HG03135 (cell line): ENCODE measurements at regions not wholly inside any gene's neighbourhood (a gene's known extent, or its start where the extent isn't known, plus 50 kb on each side); places are given as distances from the start of the nearest gene placed in this dataset.
"Not testable (repeated sequence)": the region's sequence is repeated elsewhere in the genome, so short reads cannot be mapped to it uniquely, and the experiment has no call there.

Experiments
- ATAC-seq: cut with Tn5 transposase; IDR thresholded peaks from one replicate; pipeline ENCODE4 v1.9.1; 2021; ENCODE audit warnings: mild to moderate bottlenecking, moderate library complexity; ENCODE audit not compliant: unreplicated experiment

DNA sequence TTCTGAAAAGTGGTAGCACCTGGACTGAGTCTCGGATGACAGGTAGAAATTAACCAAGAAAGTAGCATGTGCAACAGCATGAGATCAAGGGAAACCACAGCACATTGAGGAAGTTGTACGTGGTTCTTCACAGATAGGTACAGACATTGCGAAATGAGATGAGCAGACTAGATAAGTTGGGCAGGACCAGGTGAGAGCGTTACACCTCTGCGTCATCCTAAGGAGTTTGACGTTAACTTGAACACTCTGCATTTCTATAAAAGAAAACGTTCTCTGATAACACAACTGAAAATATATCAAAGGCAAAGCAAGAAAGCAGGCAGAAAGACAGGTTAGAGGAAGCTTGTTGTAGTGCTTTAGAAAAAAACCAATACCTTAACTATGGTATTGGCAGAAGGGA lies 98.5 kb upstream of the RASSF8 start:
- no peak for ATAC-seq

DNA sequence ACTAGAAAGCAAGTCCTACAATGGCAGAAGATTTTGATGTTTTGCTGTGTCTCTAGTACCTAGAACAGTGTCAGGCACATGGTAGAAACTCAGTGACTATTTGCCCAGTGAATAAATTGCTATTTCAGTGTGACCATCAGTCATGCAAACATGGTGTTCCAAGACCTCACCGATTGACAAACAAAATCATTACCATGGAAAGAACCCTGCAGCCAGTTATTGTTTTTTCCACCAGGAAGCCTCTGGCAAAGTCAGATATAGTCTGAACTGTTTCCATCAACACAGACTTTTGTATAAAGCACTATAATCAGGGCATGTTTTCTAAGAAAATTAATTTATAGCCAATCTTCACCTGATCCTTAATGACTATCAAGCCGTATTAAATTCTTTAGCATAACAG lies 97.3 kb upstream of the RASSF8 start:
- no peak for ATAC-seq

DNA sequence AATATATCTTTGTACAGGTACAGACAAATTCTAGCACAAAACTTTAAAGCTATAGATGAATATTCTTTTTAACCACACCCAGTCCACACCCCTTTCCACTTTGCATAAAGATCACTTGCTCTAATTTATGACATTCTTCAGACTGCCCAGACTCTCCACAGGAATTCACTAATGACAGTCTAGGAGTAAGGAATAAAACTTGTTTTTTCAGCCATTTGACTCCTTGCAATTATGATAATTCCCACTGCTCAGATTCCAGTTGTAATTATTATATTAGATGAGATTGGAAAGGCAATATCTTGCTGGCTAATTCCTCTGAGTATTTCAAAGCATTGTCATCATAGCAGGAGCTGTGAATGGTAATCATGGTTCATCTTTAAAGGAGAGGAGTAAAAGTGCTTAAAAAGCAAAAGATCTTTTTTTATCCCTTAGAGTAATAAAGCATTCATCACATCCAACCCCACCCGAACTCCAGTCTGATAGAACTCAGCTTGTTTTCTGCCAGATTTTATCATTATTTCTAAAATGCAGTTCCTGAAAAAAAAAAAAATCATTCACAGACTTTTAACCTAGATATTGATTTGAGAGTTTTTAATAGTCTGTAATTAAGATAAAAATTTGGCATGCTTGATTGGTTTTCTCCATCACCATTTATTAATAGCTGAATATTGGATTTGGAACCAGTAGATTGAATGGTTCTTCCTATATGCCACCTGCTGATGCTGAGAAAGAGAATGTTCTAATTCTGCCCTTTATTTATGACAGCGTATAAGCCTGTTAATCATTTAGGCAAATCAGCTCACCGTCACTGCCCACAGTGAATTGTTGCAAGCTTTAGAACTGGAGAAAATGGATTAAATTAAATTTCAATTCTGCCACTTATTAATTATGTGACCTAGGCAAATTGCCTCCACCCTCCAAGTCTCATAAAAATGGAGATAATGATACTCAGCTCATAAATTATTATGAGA lies 93.9 kb upstream of the RASSF8 start:
- ATAC-seq = no peak

DNA sequence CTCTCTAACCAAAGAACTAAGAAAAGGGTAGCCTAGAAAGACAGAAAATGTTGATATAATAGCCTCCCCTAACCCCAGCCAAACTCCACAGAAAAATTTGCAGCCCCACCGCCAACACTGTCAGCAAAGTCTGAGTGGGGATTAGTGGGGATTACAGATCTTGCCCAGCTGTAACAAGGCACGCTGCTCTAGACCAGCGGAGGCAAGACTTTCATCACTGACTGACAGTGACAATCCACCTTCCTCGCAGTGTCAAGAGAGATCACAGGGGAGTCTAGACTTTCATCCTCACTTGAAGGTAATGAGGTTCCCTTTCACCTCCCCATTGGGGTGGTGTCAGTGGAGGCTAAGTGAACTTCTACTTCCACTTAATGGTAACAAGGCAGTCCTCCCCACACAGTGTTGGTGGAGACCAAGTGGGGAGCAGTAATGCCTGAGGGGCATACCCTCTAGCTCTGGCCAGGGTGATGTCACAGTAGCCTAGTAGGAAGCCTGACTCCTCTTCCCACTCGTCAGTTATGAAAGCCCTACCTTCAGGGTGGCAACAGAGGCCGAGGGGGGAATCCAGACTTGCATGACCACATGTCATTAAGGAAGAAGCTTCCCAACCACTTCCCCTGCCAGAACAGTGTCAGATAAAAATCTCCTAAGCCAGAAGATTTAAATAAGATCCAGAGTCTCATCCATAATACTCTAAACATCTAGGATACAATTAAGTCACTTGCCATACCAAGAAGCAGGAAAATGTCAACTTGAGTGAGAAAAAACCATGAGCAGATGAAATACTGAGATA lies 91.7 kb upstream of the RASSF8 start:
- no peak for ATAC-seq

DNA sequence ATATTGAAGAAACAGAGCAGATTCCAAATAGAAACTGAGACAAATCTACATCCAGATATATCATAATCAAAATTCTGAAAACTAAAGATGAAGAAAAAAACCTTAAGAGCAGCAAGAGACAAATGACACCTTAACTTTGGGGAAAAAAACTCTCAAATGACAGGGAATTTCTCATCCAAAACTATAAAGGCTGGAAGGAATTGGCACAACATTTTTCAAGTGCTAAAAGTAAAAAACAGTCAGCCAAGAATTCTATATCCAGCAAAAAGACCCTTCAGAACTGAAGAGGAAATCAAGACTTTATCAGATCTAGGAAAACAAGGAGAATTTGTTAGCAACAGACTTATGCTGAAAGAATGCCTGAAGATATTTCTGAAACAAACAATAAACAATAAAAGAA lies 90.3 kb upstream of the RASSF8 start:
- no peak for ATAC-seq

DNA sequence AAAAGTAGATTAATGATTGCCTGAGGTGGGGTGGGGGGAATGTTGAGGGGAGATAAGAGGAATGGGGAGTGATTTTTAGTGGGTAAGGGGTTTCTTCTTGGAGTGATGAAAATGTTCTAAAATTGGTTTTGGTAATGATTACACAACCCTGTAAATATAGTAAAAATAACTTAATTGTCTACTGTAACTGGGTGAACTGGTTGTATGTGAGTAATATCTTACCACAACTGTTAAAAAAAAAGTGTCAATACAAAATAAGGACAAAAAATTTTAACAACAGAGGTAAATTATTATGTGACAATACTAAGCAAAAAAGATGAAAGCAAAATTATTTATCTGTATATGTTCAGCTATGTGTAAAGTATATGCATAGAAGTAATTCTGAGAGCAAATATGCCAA lies 86.3 kb upstream of the RASSF8 start:
- ATAC-seq = no peak

DNA sequence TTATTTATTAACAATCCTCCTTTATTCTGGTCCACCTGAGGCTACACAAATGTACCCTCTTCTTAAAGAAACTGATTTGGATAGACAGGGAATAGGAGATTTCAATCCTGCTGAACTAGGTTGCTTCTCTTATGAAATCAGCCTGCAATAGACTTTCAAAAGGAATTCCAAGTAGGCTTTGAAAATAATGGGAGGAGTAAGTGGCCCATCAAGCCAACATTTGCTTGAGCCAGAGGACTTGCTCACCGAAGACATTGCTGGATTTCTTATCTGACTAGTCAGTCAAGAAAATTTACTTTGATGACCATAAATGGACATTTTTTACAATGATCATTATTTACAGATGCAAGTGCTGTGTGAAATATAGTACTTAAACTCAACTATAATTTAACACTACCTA lies 82.8 kb upstream of the RASSF8 start:
- ATAC-seq = no peak

DNA sequence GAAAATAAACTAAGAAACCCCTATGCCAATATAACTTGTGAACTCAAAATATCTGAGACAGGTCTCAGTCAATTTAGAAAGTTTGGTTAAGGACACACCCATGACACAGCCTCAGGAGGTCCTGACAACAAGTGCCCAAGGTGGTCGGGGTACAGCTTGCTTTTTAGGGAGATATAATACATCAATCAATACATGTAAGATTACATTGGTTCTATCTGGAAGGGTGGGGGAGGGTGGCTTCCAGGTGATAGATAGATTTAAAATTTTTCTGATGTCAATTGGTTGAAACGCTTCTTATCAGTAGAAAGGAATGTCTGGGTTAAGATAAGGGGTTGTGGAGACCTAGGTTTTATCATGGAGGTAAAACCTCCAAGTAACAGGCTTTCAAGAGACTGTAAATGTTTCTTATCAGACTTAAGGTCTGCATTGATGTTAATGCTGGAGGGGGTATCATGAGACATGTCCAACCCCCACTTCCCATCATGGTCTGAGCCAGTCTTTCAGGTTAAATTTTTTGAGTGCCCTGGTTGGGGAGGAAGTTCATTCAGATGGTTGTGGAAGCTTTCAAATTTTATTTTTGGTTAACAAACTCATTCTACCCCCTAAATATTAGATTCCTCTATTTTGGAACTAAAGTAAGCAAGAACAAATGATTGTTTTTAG lies 82.0 kb upstream of the RASSF8 start:
- no peak for ATAC-seq

DNA sequence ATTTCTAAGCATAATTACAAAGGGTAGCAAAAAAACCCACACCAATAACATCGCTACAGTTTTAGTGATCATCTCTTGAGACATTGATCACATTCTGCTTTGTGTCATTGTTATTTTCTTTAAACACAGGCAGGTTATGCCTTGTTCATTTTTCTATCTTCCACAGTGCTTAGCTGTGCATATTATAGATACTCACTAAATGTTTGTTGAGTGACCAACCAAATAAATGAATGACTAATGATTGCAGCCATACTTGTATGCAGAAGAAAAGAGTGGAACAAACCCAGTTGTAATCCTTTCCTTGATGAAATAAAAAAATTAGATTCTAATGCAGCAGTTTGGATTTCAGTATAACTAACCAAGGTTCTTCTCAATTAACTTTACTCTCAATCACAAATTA lies 81.0 kb upstream of the RASSF8 start:
- no peak for ATAC-seq

DNA sequence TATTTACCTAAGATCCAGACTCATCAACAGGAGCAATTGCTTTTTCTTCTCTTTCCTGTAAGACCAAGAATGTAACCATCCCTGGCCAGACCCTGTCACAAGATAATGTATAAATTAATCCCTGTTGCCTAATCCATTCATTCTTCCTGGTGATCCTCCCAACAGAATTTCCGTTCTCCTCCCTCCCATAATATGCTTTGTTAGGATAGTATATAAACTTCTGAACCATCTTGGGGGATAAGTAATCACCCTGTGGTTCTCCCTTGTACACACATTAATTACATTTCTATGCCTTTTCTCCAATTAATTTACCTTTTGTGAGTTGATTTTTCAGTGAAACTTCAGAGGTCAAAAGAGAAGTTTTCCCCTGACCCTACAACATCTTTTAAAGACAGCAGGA lies 76.2 kb upstream of the RASSF8 start:
- ATAC-seq = no peak

DNA sequence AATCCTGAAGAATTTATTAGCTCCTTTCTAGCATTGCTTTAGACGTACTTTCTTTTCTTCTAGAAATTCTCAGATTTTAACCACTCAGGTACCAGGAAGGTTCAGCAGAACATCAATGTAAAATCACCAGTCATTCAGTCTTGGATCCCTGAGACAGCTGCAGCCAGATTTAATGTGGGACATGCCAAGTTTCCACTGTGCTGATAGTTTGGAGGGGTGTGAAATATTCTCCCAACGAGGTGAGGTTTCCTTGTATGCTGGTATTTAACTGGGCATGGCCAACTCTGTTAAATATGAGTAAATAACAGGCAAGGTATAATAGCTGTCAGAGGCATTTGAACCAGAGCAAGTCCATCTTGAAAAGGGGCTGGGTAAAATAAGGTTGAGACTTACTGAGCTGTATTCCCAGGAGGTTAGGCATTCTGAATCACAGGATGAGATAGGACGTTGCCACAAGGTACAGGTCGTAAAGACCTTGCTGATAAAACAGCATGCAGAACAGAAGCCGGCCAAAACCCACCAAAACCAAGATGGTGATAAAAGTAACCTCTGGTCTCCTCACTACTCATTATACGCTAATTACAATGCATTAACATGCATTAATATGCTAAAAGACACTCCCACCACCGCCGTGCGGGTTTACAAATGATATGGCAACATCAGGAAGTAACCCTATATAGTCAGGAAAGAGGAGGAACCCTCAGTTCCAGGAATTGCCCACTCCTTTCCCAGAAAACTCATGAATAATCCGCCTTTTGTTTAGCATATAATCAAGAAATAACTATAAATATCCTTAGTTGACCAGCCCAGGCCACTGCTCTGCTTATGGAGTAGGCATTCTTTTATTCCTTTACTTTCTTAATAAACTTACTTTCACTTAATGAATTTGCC lies 75.2 kb upstream of the RASSF8 start:
- ATAC-seq = no peak

DNA sequence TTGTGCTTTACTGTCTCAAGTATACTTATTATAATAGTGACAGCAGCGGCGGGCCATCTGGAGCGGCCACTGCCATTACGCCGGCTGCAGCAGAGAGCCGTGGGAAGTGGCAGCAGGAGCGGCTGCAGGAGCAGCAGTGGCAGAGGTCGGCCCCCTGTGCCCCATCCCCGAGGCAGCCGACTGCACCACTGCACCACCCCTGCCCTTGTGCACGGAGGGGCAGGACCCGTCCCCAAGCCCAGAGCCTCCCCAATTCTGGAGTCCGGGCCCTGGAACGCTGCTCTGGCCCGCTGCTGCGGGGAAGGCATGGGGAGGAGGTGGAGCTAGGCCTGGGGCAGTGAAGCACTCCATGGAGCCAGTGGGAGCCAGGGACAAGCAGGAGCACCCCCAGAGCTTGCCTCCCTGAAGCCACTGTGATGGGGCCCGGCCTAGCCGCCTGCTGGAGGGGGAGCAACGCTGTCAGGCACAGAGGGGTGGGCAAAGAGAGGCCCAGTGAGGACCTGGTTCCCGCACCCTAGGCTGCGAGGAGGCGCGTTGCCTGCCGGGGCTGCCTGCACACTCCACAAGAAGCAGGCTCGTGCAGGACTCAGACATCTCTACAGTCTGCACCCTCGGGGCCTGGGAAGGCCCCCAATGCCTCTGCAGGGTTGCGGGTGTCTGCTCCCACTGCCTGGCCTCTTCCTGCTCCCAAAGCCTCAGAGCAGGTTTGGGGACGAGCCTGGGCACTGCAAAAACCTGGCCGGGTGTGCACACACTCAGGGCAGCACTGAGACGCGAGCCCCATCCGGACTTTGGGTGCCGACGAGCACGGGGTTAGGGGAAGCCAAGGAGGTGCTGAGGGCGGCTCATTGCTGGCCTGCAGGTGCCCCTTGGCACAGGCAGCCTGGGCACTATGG lies 74.2 kb upstream of the RASSF8 start:
- ATAC-seq = no peak

DNA sequence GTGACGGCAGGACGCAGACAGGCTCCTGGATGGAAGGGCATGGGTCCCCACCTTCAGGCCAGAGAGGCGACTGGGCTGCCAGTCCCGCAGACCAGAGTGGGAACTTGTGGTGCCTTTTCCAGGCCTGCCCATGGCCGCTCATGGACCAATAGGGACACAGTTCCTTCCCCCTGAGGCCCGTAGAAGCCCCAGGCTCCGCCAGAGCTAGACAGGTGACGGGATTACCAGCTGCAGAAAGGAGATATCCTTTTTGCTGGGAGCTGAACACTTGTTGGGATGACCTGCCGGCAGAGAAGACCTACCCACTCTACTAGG lies 73.6 kb upstream of the RASSF8 start:
- no peak for ATAC-seq

DNA sequence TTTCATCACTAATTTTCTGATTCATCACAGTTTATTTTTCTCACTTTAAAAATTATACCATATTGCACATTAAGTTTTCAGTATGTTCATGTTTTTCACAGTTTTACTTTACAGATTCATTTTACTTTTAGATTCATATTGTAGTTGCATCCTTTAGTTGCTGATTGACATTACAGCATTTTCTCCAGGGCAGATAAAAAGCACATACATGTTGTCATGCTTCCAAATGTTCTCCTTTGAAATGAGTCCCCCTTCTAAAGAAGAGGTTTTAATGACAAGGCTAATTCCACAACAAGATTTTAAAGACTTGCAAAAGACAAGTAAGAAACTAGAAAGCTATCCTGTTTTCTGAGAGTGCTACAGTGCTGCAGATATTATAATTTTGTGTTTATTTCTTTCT lies 72.1 kb upstream of the RASSF8 start:
- no peak for ATAC-seq

DNA sequence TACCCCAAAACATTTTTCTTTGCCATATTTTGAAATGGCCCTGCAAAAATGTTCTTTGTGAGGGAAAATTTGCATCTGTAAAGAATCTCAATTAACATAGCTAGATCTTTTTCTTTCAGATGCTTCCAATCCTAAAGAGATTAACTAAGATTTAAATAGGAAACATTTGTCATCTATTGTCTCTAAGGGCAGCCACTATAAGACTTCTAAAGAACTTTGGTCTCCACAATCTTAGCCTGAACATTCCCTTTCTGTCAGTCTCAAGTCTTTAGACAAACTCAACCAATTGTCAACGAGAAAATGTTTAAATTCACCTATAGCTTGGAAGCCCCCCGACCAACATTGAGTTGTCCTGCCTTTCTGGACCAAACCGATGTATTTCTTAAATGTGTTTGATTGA lies 71.1 kb upstream of the RASSF8 start:
- ATAC-seq = no peak

DNA sequence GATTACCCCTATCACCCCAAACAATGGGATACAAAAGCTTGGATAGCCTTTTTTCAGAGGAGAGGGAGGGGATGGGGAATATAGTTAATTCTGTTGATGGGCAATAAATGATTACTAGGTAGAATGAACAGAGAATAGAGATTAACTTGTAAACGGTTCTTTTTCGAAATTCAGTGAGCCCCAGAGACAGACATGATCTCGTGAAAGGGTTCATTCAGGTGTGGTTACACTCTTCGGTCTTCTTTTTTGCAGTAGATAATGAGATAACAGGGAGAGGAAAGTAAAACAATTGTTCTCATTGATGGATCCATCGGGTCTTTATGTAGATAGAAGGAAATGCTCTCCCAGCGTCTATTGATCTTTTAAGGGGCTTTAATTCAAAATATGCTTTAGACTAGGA lies 69.3 kb upstream of the RASSF8 start:
- no peak for ATAC-seq

DNA sequence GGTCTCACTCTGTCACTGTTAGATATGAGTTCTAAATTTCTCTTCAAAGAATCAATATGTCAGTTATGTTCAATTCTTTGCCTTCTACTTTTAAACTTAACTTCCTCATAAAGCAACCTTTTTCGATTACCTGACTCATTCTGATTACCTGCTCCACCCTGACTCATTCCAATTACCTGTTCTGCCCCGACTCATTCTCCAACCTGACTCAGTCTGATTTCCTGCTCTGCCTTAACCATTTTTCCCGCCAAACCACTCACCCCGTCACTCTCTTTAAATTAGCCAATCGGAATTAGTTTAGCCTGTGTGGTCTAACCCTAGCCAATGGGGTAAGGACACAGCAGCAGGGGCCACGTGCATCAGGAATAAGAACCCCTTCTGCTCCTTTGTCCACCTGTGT lies 67.4 kb upstream of the RASSF8 start:
- not testable (repeated sequence) for ATAC-seq

DNA sequence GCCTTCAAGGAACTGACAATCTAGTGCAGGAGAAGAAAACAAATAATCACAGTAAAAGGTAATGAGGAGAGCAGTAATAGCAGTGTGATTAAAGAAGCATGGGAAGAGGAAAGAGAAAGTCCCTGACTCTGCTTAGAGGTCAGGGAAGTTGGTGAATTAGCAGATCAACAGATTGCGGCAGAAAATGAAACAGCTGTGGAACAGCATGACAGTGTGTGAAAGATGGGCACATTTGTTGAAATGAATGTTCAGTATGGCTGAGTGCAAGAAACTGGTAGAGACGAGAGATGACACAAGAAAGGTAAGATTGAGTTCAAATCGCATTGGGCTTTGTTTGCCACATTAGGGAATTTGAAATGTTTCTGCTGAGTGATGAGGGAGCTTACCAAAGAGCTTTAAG lies 63.7 kb upstream of the RASSF8 start:
- no peak for ATAC-seq

DNA sequence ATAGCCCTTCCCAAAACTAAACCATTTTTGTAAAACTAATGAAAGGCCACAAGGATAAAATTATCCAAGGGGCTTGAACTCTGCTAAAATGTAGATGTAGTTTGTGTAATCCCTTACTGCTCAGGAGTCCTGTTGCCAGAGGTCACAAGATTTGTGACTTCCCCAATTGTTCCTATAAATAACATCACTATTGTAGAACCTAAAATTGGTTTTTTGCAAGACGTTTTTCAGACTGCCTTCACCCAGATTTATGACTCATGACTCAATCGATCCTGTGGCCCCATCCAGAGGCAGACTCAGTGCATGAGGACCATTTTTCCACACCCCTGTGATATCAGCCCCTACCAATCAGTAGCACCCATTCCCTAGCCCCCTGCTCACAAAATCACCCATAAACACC lies 61.5 kb upstream of the RASSF8 start:
- no peak for ATAC-seq
